LNCaP clone FGC (cell line): ENCODE measurements at regions not wholly inside any gene's neighbourhood (a gene's known extent, or its start where the extent isn't known, plus 50 kb on each side); places are given as distances from the start of the nearest gene placed in this dataset.
A peak's percentile ranks its signal among the peaks of the same experiment; 100 is the strongest.
"Not testable (repeated sequence)": the region's sequence is repeated elsewhere in the genome, so short reads cannot be mapped to it uniquely, and the experiment has no call there.

Experiments
- DNase-seq: peaks from one replicate; pipeline ENCODE4 v3.0.0-alpha.2; 2011; ENCODE audit warnings: low read depth
- H3K4me3 ChIP-seq: 2 replicates; pipeline ENCODE4 v1.5.1; 2011; ENCODE audit warnings: mild to moderate bottlenecking, low read depth, low read length, control low read depth
- CTCF ChIP-seq: IDR thresholded peaks from 2 replicates; pipeline ENCODE4 v1.5.1; 2012; ENCODE audit warnings: mild to moderate bottlenecking; ENCODE audit not compliant: control insufficient read depth, insufficient read depth; ENCODE audit errors: extremely low read depth

- no peak overlapping the region for H3K4me3 ChIP-seq
- no peak for DNase-seq
- no peak for TF ChIP-seq CTCF
Measured at GRCh38 chr20:55009066-55009465, 533.7 kb downstream of the DOK5 start.

GRCh38 chr20:55004044-55004443, 528.7 kb downstream of the DOK5 start:
- no peak overlapping the region for H3K4me3 ChIP-seq
- TF ChIP-seq CTCF: peak; percentile 49
- DNase-seq: peak; percentile 11

- no peak overlapping the region for H3K4me3 ChIP-seq
- TF ChIP-seq CTCF: no peak
- DNase-seq: no peak
Measured at GRCh38 chr20:54995553-54995952, 520.2 kb downstream of the DOK5 start.

GRCh38 chr20:54995011-54995410, 519.6 kb downstream of the DOK5 start:
- no peak for TF ChIP-seq CTCF
- peak; percentile 27 for DNase-seq
- H3K4me3 ChIP-seq: no peak overlapping the region

GRCh38 chr20:54985091-54985490, 509.7 kb downstream of the DOK5 start:
- peak; percentile 94 for DNase-seq
- H3K4me3 ChIP-seq: no peak overlapping the region
- TF ChIP-seq CTCF: no peak

- H3K4me3 ChIP-seq: no peak overlapping the region
- no peak for TF ChIP-seq CTCF
- DNase-seq: no peak
Measured at GRCh38 chr20:54984104-54984448, 508.7 kb downstream of the DOK5 start.

GRCh38 chr20:54983394-54984103, 508.2 kb downstream of the DOK5 start:
- not testable (repeated sequence) for H3K4me3 ChIP-seq, DNase-seq
